ENCODE measurements at regions not wholly inside any gene's neighbourhood (a gene's known extent, or its start where the extent isn't known, plus 50 kb on each side); places are given as distances from the start of the nearest gene placed in this dataset.

DNA sequence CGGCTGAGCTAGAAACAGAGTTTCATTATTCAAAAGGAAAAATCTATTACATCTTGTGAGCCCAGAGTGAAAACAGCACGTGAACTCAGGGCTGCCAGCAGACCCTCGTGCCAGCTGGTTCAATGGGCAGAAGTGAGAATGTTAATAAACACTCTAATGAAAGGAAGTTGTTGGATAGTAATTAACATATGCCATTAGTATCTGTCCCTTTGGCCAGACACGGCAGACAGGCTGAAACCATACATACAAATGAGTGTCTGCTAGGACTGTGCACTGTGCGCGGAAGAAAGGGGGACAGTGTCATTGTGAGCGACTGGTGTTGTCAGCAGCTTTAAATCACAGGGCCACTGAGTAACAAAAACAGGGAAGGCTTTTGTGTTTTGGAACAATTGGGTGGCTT is 121.9 kb upstream of the TSC22D1 start:
- no peak overlapping the region for H3K4me3 ChIP-seq (ENCODE audit: low read depth, low read length)
- no peak for DNase-seq (ENCODE audit: low read depth, low spot score)

DNA sequence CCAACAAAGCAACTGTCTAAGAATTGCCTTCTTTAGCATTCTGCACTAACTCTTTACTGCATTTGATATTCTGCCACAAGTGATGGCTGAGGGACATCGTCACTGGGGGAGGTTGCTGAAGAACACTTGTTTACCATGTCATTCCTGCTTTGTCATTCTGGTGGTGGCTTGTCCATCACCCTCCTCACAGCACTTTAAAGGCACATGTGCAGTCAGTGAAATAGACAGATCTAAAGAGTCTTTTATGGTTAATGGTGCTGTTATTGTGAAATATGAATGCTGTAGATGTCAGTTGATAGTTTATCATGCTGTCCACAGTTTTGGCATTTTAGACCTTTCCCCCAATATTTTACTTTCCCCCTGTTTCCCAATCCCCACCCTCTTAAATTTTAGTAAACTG is 120.9 kb upstream of the TSC22D1 start:
- no peak overlapping the region for H3K4me3 ChIP-seq (ENCODE audit: low read depth, low read length)
- TF ChIP-seq, protein P1, sequence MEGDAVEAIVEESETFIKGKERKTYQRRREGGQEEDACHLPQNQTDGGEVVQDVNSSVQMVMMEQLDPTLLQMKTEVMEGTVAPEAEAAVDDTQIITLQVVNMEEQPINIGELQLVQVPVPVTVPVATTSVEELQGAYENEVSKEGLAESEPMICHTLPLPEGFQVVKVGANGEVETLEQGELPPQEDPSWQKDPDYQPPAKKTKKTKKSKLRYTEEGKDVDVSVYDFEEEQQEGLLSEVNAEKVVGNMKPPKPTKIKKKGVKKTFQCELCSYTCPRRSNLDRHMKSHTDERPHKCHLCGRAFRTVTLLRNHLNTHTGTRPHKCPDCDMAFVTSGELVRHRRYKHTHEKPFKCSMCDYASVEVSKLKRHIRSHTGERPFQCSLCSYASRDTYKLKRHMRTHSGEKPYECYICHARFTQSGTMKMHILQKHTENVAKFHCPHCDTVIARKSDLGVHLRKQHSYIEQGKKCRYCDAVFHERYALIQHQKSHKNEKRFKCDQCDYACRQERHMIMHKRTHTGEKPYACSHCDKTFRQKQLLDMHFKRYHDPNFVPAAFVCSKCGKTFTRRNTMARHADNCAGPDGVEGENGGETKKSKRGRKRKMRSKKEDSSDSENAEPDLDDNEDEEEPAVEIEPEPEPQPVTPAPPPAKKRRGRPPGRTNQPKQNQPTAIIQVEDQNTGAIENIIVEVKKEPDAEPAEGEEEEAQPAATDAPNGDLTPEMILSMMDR (IDR thresholded peaks at IDR 0.05; ENCODE audit: insufficient read depth, low read length, missing control alignments) = no peak
- ChIA-PET CTCF (no interaction called here), POLR2A (no interaction called here)
- DNase-seq (ENCODE audit: low read depth, low spot score) = no peak

More for the DNA sequence above, 121.9 kb upstream of the TSC22D1 start:
- ChIA-PET POLR2A (no interaction called here), CTCF (interaction anchor here (0.6 to 1.2 kb wide), 3 partner anchors 9 to 218 kb away, joined by 3 to 4 read pairs (median 3); no protein-coding TSS in a partner anchor)
- TF ChIP-seq, protein P1 (IDR thresholded peaks at IDR 0.05; ENCODE audit: insufficient read depth, low read length, missing control alignments) = no peak

DNA sequence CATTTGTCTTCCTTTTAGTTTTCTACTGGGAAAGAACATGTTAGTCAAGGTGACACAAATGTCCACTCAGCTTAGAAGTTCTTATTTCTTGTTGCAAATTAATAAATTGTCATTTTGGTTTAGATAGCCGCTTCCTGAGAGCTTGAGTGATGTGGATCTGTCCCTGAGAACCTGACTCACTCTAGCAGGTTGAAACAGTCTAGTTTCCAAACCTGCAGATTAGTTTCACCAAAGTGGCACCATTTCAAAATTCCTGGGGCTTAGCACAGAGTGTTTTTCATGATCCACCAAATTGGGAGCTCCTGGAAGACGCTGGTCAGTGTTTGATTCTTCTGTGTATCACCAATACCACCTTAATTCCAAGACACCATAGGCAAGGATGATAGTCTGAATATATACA is 119.4 kb upstream of the TSC22D1 start:
- no peak for DNase-seq (ENCODE audit: low read depth, low spot score)
- TF ChIP-seq, protein P1 (IDR thresholded peaks at IDR 0.05; ENCODE audit: insufficient read depth, low read length, missing control alignments) = no peak
- ChIA-PET POLR2A (no interaction called here), CTCF (interaction anchor here (1.0 kb wide), 1 partner anchor 213 kb away, joined by 3 read pairs; no protein-coding TSS in a partner anchor)
- H3K4me3 ChIP-seq (ENCODE audit: low read depth, low read length) = no peak overlapping the region

DNA sequence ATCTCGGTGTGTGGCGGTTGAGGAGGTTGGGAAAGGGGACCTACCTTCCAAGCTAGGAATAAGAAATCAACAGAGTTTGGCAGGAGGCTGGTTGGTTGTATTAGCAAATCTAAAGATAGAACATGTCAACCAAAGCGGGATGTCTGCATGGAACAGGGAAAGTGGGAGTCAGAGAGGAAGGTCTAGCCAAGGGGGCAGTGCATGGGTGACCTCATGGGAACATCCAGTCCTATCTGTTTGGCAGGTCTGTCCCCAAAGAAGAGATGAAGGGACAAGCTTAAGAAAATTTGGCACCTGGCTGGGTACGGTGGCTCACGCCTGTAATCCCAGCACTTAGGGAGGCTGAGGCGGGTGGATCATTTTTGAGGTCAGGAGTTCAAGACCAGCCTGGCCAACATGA is 118.7 kb upstream of the TSC22D1 start:
- no peak overlapping the region for H3K4me3 ChIP-seq (ENCODE audit: low read depth, low read length)
- DNase-seq (ENCODE audit: low read depth, low spot score) = no peak
- TF ChIP-seq, protein P1 (IDR thresholded peaks at IDR 0.05; ENCODE audit: insufficient read depth, low read length, missing control alignments) = no peak
- CTCF ChIA-PET = no interaction called here
- POLR2A ChIA-PET = no interaction called here

DNA sequence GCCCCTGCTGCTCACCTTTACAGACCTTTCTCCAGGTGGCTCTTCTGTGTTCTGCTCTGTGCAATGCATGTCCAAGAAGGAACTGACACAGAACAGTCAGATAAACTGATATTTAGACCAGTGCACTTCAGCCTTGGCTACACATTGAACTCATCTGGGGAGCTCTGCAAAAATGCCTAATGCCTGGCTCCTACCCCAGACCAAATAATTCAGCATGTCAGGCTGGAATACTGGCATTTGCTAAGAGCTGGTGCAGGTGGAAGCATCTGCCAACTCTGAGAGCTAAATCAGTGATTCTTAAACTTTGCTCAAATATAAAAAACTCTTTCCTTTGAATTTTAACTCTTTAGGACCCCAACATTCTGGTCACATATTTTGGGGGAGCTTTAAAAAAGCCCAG is 118.2 kb upstream of the TSC22D1 start:
- TF ChIP-seq, protein P1 (IDR thresholded peaks at IDR 0.05; ENCODE audit: insufficient read depth, low read length, missing control alignments) = no peak
- ChIA-PET CTCF (no interaction called here), POLR2A (no interaction called here)
- H3K4me3 ChIP-seq (ENCODE audit: low read depth, low read length) = no peak overlapping the region
- no peak for DNase-seq (ENCODE audit: low read depth, low spot score)

DNA sequence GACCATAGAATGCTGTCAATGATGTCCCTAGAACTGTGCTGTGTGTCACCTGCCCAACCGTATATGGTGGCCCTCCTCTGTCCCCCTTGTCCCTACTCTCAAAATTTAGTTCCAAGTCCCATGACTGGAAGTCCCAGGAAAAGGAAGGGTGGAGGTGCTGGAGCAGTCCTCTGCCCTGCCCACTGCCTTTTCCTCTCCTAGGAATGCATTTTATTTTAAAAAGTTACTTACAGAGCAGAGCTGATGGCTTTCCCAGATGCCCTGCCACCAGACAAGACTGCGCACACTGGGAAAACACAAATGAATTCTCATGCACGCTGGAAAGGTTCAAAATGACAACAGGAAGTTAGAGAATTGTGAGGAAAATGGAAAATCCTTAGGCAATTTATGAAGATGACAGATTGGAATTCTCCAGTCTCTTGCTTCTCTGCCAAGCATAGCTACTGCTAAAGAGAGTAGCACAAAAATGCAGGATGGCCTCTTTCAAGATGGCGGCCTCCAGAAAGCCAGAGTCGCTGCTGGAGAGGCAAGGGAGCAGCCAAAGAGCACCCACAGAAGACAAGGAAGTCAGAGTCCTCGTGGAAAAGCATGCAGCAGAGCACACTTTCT is 117.1 kb upstream of the TSC22D1 start:
- CTCF ChIA-PET = interaction anchor here (1.3 to 1.5 kb wide), 2 partner anchors 10 to 16 kb away, joined by 4 read pairs; no protein-coding TSS in a partner anchor
- no peak overlapping the region for H3K4me3 ChIP-seq (ENCODE audit: low read depth, low read length)
- TF ChIP-seq, protein P1 (IDR thresholded peaks at IDR 0.05; ENCODE audit: insufficient read depth, low read length, missing control alignments) = no peak
- POLR2A ChIA-PET = interaction anchor here (0.6 kb wide), 1 partner anchor 53 kb away, joined by 4 read pairs; no protein-coding TSS in a partner anchor
- no peak for DNase-seq (ENCODE audit: low read depth, low spot score)
